A549 (cell line): ENCODE measurements at regions not wholly inside any gene's neighbourhood (a gene's known extent, or its start where the extent isn't known, plus 50 kb on each side); places are given as distances from the start of the nearest gene placed in this dataset.

ENCODE experiments used
- CBX2 ChIP-seq: fragments of 200-600 bp; sonication (generic); IDR thresholded peaks from 2 replicates; pipeline ENCODE4 v1.6.1; 2016; ENCODE audit warnings: low read depth, mild to moderate bottlenecking, borderline replicate concordance
- CTCF ChIP-seq: fragments of >200 bp; sonication (Bioruptor Twin); formaldehyde crosslinking; IDR thresholded peaks from 3 replicates; pipeline ENCODE4 v1.5.1; 2016
- EP300 ChIP-seq, 2 experiments: fragments of >200 bp; sonication (Bioruptor Twin); formaldehyde crosslinking; IDR thresholded peaks; 2 replicates in 1 of 2; 3 replicates in 1 of 2; pipeline ENCODE4 v1.6.1; 2016 to 2017
- MAX ChIP-seq: IDR thresholded peaks from 2 replicates; pipeline ENCODE4 v1.6.1; 2012
- POLR2A ChIP-seq: IDR thresholded peaks from 2 replicates; pipeline ENCODE4 v1.6.1; 2012; ENCODE audit warnings: mild to moderate bottlenecking, low read length
- POLR2AphosphoS2 ChIP-seq: conservative IDR thresholded peaks from 2 replicates; pipeline ENCODE4 v1.6.1; 2012; ENCODE audit warnings: low read length, improper control_type of control experiment, inconsistent platforms
- RARB ChIP-seq: fragments of 250-450 bp; sonication (Bioruptor Pico); IDR thresholded peaks from 2 replicates; pipeline ENCODE4 v1.8.0; 2021; ENCODE audit warnings: mild to moderate bottlenecking, moderate library complexity
- RCOR1 ChIP-seq: fragments of 150-350 bp; IDR thresholded peaks from 2 replicates; pipeline ENCODE4 v1.6.1; 2014; ENCODE audit warnings: antibody characterized with exemption, low read length, low read depth
- RFX5 ChIP-seq: fragments of 450-650 bp; IDR thresholded peaks from 2 replicates; pipeline ENCODE4 v1.7.1; 2014; ENCODE audit warnings: antibody characterized with exemption, mild to moderate bottlenecking, moderate library complexity
- RNF2 ChIP-seq: fragments of 200-600 bp; sonication (generic); IDR thresholded peaks from 2 replicates; pipeline ENCODE4 v1.6.1; 2016; ENCODE audit warnings: low read depth, mild to moderate bottlenecking, antibody characterized with exemption, moderate library complexity, borderline replicate concordance
- SMC3 ChIP-seq: fragments of >200 bp; sonication (Bioruptor Twin); formaldehyde crosslinking; IDR thresholded peaks from 3 replicates; pipeline ENCODE4 v1.6.1; 2018; ENCODE audit warnings: inconsistent platforms
- SREBF2 ChIP-seq: fragments of 450-650 bp; IDR thresholded peaks from 2 replicates; pipeline ENCODE4 v1.6.1; 2014; ENCODE audit warnings: mild to moderate bottlenecking, moderate library complexity

- TF ChIP-seq CTCF (no peak), EP300 (IDR thresholded peaks at IDR 0.05) (no peak), RARB (CRISPR knock-in tag) (no peak), RFX5 (no peak), POLR2A (no peak), CBX2 (no peak), SMC3 (no peak), RCOR1 (no peak), SREBF2 (no peak), POLR2AphosphoS2 (no peak), MAX (no peak), RNF2 (no peak)
Observed at GRCh38 chr2:128775914-128776285, 457.2 kb upstream of the HS6ST1 start.
